Right atrium auricular region (tissue), 2 donors: ENCODE measurements at regions not wholly inside any gene's neighbourhood (a gene's known extent, or its start where the extent isn't known, plus 50 kb on each side); places are given as distances from the start of the nearest gene placed in this dataset.
A peak's percentile ranks its signal among the peaks of the same experiment; 100 is the strongest.

Experiments
- DNase-seq: peaks from one replicate; pipeline ENCODE4 v3.0.0-alpha.2; 2019; ENCODE audit warnings: low spot score
- H3K27ac ChIP-seq, 2 donors: fragments of 200-600 bp; sonication (generic); 1 replicate in 1 of 2; 2 replicates in 1 of 2; pipeline ENCODE4 v1.5.1; 2016 to 2019
- H3K27me3 ChIP-seq, 2 donors: fragments of 200-600 bp; sonication (generic); one replicate each; pipeline versions ENCODE4 v1.5.1 to v1.6.0; 2017 to 2019
- H3K36me3 ChIP-seq: fragments of 200-600 bp; sonication (generic); one replicate; pipeline ENCODE4 v1.5.1; 2016
- H3K4me1 ChIP-seq, 2 donors: fragments of 200-600 bp; sonication (generic); one replicate each; pipeline versions ENCODE4 v1.5.1 to v1.6.0; 2017 to 2019
- H3K4me3 ChIP-seq, 2 donors: fragments of 200-600 bp; sonication (generic); 1 replicate in 1 of 2; 2 replicates in 1 of 2; pipeline ENCODE4 v1.5.1; 2017 to 2019; ENCODE audit warnings: mild to moderate bottlenecking in 1 of 2, moderate library complexity in 1 of 2
- H3K9me3 ChIP-seq, 2 donors: fragments of 200-600 bp; sonication (generic); one replicate each; pipeline ENCODE4 v1.5.1; 2019
- TF ChIP-seq, protein P1 (sequence below), 2 donors: fragments of 200-600 bp; sonication (generic); IDR thresholded peaks; one replicate each; pipeline ENCODE4 v1.5.1; 2019; ENCODE audit warnings: antibody characterized with exemption in 2 of 2

DNA sequence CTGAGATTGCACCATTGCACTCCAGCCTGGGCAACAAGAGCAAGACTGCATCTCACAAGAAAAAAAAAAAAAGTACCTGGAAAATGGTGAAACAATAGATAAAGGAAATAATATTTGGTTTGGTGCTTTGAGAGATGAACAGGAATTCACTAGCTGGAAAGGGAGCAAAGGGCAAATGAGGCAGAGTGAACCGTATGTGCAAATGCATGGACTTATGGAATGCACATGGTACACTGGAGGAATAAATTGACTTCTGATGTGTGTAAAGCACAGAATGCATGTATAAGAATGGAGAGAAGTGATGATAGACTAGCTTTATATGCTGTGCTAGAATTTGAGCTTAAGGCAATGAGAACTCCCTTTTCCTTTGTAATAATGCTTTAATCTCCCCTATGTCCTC, 413.3 kb downstream of the SPRY1 start:
- H3K27me3 ChIP-seq, result no peaks in the 10 kb centered on the region
- H3K27ac ChIP-seq, result no peak overlapping the region
- H3K36me3 ChIP-seq, result no peaks in the 10 kb centered on the region
- H3K4me1 ChIP-seq, result no peaks in the 10 kb centered on the region
- no peak overlapping the region for H3K4me3 ChIP-seq
- H3K9me3 ChIP-seq, result no peaks in the 10 kb centered on the region
- TF ChIP-seq, protein P1, sequence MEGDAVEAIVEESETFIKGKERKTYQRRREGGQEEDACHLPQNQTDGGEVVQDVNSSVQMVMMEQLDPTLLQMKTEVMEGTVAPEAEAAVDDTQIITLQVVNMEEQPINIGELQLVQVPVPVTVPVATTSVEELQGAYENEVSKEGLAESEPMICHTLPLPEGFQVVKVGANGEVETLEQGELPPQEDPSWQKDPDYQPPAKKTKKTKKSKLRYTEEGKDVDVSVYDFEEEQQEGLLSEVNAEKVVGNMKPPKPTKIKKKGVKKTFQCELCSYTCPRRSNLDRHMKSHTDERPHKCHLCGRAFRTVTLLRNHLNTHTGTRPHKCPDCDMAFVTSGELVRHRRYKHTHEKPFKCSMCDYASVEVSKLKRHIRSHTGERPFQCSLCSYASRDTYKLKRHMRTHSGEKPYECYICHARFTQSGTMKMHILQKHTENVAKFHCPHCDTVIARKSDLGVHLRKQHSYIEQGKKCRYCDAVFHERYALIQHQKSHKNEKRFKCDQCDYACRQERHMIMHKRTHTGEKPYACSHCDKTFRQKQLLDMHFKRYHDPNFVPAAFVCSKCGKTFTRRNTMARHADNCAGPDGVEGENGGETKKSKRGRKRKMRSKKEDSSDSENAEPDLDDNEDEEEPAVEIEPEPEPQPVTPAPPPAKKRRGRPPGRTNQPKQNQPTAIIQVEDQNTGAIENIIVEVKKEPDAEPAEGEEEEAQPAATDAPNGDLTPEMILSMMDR (IDR thresholded peaks at IDR 0.05), result no peak
- no peak for DNase-seq

DNA sequence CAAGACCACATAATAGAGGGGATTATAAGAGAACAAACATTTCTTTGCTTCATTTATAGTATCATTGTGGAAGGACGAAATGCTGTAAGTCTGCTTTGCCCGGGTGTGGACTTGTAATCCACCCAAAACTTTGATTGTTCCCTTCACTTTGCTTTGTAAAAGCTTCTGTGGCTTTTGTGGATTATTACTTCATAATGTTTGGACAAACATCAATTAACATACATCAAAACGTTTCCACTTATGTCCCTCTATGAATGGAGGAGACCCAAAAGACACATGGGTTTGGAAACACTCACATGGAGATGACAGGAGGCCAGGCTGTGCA, 415.4 kb downstream of the SPRY1 start:
- no peak overlapping the region for H3K4me3 ChIP-seq
- no peaks in the 10 kb centered on the region for H3K27me3 ChIP-seq
- TF ChIP-seq, protein P1 (IDR thresholded peaks at IDR 0.05), result no peak
- H3K4me1 ChIP-seq, result no peaks in the 10 kb centered on the region
- no peaks in the 10 kb centered on the region for H3K9me3 ChIP-seq
- no peak for DNase-seq
- no peak overlapping the region for H3K27ac ChIP-seq
- no peaks in the 10 kb centered on the region for H3K36me3 ChIP-seq

DNA sequence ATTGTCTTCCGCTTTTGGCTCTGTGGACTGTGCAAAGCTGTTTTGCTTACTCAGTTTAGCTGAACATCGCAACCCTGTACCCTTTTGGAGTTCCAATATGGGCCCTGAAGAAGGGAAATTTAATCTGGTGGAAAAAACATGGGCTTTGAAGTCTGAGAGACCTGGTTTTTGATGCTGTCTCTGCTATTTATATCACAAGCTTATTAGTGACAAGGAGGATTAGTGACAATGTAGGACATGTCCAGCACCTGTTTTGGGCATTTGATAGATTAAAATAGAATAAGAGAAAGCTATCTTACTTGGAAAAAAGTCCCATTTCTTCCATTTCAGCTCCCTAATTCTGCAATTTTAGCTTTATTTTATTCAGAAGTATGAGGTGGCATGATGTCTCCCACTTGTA, 417.3 kb downstream of the SPRY1 start:
- Histone ChIP-seq H3K27ac (no peak overlapping the region), H3K4me1 (no peaks in the 10 kb centered on the region), H3K4me3 (no peak overlapping the region), H3K36me3 (no peaks in the 10 kb centered on the region), H3K9me3 (no peaks in the 10 kb centered on the region), H3K27me3 (no peaks in the 10 kb centered on the region)
- TF ChIP-seq, protein P1 (IDR thresholded peaks at IDR 0.05), result no peak
- no peak for DNase-seq

DNA sequence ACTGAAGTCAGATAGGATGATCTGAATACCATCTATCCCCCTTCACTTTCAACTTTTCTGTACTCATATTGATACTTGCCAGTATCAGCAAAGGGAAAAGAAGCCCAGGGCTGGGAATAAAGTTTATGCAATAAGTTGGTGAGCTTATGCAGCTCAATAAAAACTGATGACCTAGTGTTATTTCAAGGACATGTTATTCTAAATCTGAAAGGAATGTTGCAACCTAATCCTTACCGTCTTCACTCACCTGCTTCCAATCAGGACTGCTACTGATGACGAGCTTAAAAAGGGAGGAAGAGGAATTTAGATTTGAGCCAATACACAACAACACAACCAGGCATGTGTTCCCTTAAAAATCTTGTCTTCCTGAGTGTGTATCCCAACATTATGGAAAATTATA, 419.9 kb downstream of the SPRY1 start:
- H3K9me3 ChIP-seq, result no peaks in the 10 kb centered on the region
- no peaks in the 10 kb centered on the region for H3K4me1 ChIP-seq

DNA sequence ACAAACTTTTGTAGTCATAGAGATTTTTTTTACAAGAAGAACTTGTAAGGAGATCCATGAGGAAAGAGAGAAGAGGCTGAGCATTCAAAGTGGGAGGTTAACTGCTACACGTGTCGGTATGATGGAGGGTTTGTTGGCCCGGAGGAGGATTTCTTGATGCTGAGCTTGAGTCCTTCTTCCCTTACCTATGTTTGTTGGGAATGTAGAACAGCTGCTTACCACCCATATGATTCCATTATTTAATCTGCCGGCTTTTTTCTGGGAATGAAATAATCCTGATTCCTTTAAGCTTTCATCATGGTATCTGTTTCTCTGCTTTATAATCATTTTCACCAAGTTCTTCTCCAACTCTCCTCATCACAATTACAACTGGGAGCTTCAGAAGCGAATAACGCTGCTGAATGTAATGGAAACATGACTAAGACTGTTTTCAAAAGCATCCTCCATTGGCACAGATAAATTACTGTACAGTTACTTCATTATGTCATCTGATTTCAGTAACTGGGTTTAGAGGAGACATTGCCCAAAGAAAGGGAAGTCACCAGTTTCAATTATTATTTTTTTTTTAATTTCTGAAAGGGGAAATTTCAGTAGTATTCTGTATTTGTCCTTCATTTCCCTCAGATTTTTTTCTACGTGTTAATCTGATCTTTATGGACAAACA, 420.6 kb downstream of the SPRY1 start:
- TF ChIP-seq, protein P1 (IDR thresholded peaks at IDR 0.05), result no peak
- Histone ChIP-seq H3K36me3 (no peaks in the 10 kb centered on the region), H3K9me3 (no peaks in the 10 kb centered on the region), H3K4me3 (no peak overlapping the region), H3K27ac (peak overlapping the region in 1 of 2 donors; percentile 3), H3K4me1 (no peaks in the 10 kb centered on the region), H3K27me3 (no peaks in the 10 kb centered on the region)
- DNase-seq, result no peak

More for the DNA sequence above, 419.9 kb downstream of the SPRY1 start:
- no peak for DNase-seq
- H3K4me3 ChIP-seq, result no peak overlapping the region
- no peaks in the 10 kb centered on the region for H3K36me3 ChIP-seq
- H3K27me3 ChIP-seq, result no peaks in the 10 kb centered on the region
- H3K27ac ChIP-seq, result no peak overlapping the region
- TF ChIP-seq, protein P1 (IDR thresholded peaks at IDR 0.05), result no peak

DNA sequence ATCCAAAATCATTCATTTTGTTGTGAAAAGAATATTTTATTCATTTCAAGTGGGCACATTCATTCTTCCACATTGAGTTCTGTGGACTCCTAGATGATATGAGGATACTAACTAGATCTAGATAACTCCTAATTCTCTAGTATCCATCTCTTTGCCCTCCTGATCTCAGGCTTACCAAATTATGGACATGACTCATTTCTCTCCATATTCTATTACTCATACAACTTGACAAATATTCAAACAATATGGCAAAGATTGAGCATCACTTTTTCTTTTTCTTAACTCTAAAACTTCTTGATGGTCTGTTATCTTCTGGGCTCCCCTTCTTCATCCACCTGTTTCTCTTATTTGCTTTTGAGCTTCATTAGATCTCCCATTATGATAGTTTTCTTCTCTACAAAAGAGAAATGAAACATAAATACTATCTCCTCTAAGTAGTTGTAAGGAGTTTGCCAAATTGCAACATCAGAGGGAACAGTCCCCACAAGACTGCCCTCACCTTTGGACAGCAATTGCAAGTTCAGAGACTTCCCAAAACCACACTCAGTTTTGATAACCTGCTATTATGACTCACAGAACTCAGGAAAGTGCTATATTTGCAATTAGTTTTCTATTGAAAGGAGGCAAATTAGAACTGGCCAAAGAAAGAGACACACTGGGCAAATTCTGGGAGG, 422.9 kb downstream of the SPRY1 start:
- no peaks in the 10 kb centered on the region for H3K27me3 ChIP-seq
- no peaks in the 10 kb centered on the region for H3K9me3 ChIP-seq
- no peak for DNase-seq
- no peaks in the 10 kb centered on the region for H3K4me1 ChIP-seq
- TF ChIP-seq, protein P1 (IDR thresholded peaks at IDR 0.05), result no peak
- H3K27ac ChIP-seq, result no peak overlapping the region
- H3K36me3 ChIP-seq, result no peaks in the 10 kb centered on the region
- no peak overlapping the region for H3K4me3 ChIP-seq
